ENCODE measurements at regions not wholly inside any gene's neighbourhood (a gene's known extent, or its start where the extent isn't known, plus 50 kb on each side); places are given as distances from the start of the nearest gene placed in this dataset.

DNA sequence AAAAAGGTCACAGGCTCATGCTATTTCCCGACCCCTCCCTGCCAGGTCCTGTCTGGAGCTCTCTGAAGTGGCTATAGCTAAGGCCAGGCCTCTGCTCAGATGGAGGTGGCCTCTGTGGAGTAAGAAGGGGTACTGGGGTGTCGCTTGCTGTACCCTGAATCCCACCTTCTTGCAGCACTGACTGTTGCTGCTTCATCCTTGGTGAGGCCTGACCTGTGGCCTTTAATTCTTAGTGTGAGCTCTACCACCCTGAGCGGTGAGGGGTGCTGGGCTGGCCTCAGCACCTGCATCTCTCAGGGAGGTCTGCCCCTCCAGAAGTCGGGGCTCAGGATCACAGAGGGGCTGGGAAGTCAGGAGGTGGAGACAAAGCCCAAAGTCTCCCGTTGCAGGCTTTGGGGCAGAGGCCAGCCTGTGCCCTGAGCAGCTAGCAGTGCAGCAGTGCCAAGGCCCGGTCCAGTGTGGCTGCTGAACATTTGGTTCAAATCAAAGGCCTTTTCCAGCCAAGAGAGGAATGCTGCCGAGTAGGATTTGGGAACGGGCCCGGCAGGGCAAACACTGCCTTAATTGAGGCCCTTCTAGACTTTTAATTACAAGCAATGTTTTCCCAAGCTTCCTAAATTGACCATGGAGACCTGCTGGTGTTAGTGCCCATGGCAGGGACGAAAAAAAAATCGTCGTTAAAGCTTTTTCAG is 133.5 kb upstream of the HAAO start:
- no peak overlapping the region for H3K4me2 ChIP-seq (ENCODE audit: low read length)
- H3K27me3 ChIP-seq (ENCODE audit: control insufficient read depth, low read length), result no peaks in the 10 kb centered on the region; the same call in 1 of the 2 replicates
- H3K9me3 ChIP-seq (ENCODE audit: control insufficient read depth, insufficient read depth, low read length), result no peaks in the 10 kb centered on the region
- no peaks in the 10 kb centered on the region for H4K20me1 ChIP-seq (ENCODE audit: control insufficient read depth, insufficient read depth, low read depth, low read length)
- no peak overlapping the region for H3K4me3 ChIP-seq (ENCODE audit: low read length)
- no peaks in the 10 kb centered on the region for H3F3A ChIP-seq (ENCODE audit: control insufficient read depth, insufficient read depth)
- TF ChIP-seq EZH2phosphoT487 (IDR thresholded peaks at IDR 0.05; ENCODE audit: borderline replicate concordance, low read length), result no peak
- TF ChIP-seq, protein P1, sequence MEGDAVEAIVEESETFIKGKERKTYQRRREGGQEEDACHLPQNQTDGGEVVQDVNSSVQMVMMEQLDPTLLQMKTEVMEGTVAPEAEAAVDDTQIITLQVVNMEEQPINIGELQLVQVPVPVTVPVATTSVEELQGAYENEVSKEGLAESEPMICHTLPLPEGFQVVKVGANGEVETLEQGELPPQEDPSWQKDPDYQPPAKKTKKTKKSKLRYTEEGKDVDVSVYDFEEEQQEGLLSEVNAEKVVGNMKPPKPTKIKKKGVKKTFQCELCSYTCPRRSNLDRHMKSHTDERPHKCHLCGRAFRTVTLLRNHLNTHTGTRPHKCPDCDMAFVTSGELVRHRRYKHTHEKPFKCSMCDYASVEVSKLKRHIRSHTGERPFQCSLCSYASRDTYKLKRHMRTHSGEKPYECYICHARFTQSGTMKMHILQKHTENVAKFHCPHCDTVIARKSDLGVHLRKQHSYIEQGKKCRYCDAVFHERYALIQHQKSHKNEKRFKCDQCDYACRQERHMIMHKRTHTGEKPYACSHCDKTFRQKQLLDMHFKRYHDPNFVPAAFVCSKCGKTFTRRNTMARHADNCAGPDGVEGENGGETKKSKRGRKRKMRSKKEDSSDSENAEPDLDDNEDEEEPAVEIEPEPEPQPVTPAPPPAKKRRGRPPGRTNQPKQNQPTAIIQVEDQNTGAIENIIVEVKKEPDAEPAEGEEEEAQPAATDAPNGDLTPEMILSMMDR (IDR thresholded peaks at IDR 0.05; ENCODE audit: low read depth, low read length, poor library complexity, severe bottlenecking), result no peak
- no peak overlapping the region for H3K27ac ChIP-seq (ENCODE audit: low read depth, low read length)
- H3K36me3 ChIP-seq (ENCODE audit: control insufficient read depth, low read length), result no peaks in the 10 kb centered on the region
- no peaks in the 10 kb centered on the region for H3K79me2 ChIP-seq (ENCODE audit: control insufficient read depth, low read length)
- no peaks in the 10 kb centered on the region for H3K4me1 ChIP-seq (ENCODE audit: control insufficient read depth, low read length)
- no peaks in the 10 kb centered on the region for H3K9me2 ChIP-seq (replicated peaks; ENCODE audit: control insufficient read depth, low read length)

DNA sequence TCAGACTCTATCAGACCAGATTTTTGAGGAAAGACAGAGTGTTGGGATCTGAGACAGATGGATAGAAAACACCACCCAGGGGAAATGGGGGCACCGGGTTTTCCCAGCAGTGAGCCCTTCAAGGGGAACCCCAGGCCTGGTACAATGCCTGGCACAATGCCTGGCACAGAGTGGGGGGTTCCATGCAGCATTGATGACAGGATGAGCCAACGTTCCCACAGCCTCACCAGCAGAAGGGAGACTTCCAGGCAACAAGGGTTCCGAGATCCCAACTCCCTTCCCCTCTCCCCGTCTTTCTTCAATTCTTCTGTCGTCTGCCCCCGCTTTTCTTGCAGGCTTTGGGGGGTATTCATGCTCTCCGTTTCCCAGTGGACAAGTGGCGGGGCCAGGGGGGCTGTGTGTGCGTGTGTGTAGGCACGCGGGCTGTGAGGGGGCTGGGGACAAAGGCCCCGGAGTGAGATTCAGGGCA is 132.1 kb upstream of the HAAO start:
- no peaks in the 10 kb centered on the region for H3K9me2 ChIP-seq (replicated peaks; ENCODE audit: control insufficient read depth, low read length)
- no peak overlapping the region for H3K4me3 ChIP-seq (ENCODE audit: low read length)

GRCh38 chr2:42923580-42924417 is 131.4 kb upstream of the HAAO start:
- Histone ChIP-seq H3K79me2 (ENCODE audit: control insufficient read depth, low read length) (no peaks in the 10 kb centered on the region), H3K4me2 (ENCODE audit: low read length) (no peak overlapping the region), H3K4me1 (ENCODE audit: control insufficient read depth, low read length) (no peaks in the 10 kb centered on the region), H3K9me2 (replicated peaks; ENCODE audit: control insufficient read depth, low read length) (no peaks in the 10 kb centered on the region), H3K27ac (ENCODE audit: low read depth, low read length) (no peak overlapping the region), H3K9me3 (ENCODE audit: control insufficient read depth, insufficient read depth, low read length) (no peaks in the 10 kb centered on the region), H3K27me3 (ENCODE audit: control insufficient read depth, low read length) (no peaks in the 10 kb centered on the region), H3F3A (ENCODE audit: control insufficient read depth, insufficient read depth) (no peaks in the 10 kb centered on the region), H3K36me3 (ENCODE audit: control insufficient read depth, low read length) (no peaks in the 10 kb centered on the region), H4K20me1 (ENCODE audit: control insufficient read depth, insufficient read depth, low read depth, low read length) (no peaks in the 10 kb centered on the region), H3K4me3 (ENCODE audit: low read length) (no peak overlapping the region)
- TF ChIP-seq, protein P1 (IDR thresholded peaks at IDR 0.05; ENCODE audit: low read depth, low read length, poor library complexity, severe bottlenecking), result no peak
- no peak for TF ChIP-seq EZH2phosphoT487 (IDR thresholded peaks at IDR 0.05; ENCODE audit: borderline replicate concordance, low read length)

More for the DNA sequence above, 132.1 kb upstream of the HAAO start:
- no peaks in the 10 kb centered on the region for H4K20me1 ChIP-seq (ENCODE audit: control insufficient read depth, insufficient read depth, low read depth, low read length)
- no peak overlapping the region for H3K4me2 ChIP-seq (ENCODE audit: low read length)
- no peak overlapping the region for H3K27ac ChIP-seq (ENCODE audit: low read depth, low read length)
- H3K27me3 ChIP-seq (ENCODE audit: control insufficient read depth, low read length), result no peaks in the 10 kb centered on the region
- H3K9me3 ChIP-seq (ENCODE audit: control insufficient read depth, insufficient read depth, low read length), result no peaks in the 10 kb centered on the region
- no peaks in the 10 kb centered on the region for H3K4me1 ChIP-seq (ENCODE audit: control insufficient read depth, low read length)
- H3K79me2 ChIP-seq (ENCODE audit: control insufficient read depth, low read length), result no peaks in the 10 kb centered on the region
- H3K36me3 ChIP-seq (ENCODE audit: control insufficient read depth, low read length), result no peaks in the 10 kb centered on the region
- H3F3A ChIP-seq (ENCODE audit: control insufficient read depth, insufficient read depth), result no peaks in the 10 kb centered on the region
- TF ChIP-seq, protein P1 (IDR thresholded peaks at IDR 0.05; ENCODE audit: low read depth, low read length, poor library complexity, severe bottlenecking), result no peak
- no peak for TF ChIP-seq EZH2phosphoT487 (IDR thresholded peaks at IDR 0.05; ENCODE audit: borderline replicate concordance, low read length)
